ENCODE measurements at regions not wholly inside any gene's neighbourhood (a gene's known extent, or its start where the extent isn't known, plus 50 kb on each side); places are given as distances from the start of the nearest gene placed in this dataset.

- Histone ChIP-seq H3K27me3 (no peaks in the 10 kb centered on the region), H3K4me3 (no peak overlapping the region), H3K36me3 (no peaks in the 10 kb centered on the region), H3K9me3 (no peaks in the 10 kb centered on the region), H3K4me1 (no peaks in the 10 kb centered on the region), H3K27ac (no peak overlapping the region)
- TF ChIP-seq CTCF (IDR thresholded peaks at IDR 0.05) = no peak
- no peak for TF ChIP-seq POLR2AphosphoS5 (IDR thresholded peaks at IDR 0.05)
- no peak for TF ChIP-seq EP300 (IDR thresholded peaks at IDR 0.05)
- no peak for TF ChIP-seq POLR2A (IDR thresholded peaks at IDR 0.05)
- DNase-seq = peak in 1 of 2 donors; percentile 20
- WGBS, 5 donors = 54 to 74% (median 61%) methylated on average over 1 of the region's 1 CpG
- intact Hi-C loops (cut with DNase I; ENCODE audit: low total_unique reads) = no loop called here
These were observed 55.1 kb upstream of the SLC25A26 start for GRCh38 chr3:66165660-66166059.

GRCh38 chr3:66164155-66164554 is 56.6 kb upstream of the SLC25A26 start:
- Histone ChIP-seq H3K9me3 (no peaks in the 10 kb centered on the region), H3K27me3 (no peaks in the 10 kb centered on the region), H3K4me3 (no peak overlapping the region), H3K27ac (no peak overlapping the region), H3K4me1 (peaks cover 0 to 4% (median 0%) of the 10 kb centered on the region in 4 donors), H3K36me3 (no peaks in the 10 kb centered on the region)
- intact Hi-C loops (cut with DNase I; ENCODE audit: low total_unique reads) = no loop called here
- no peak for TF ChIP-seq EP300 (IDR thresholded peaks at IDR 0.05)
- no peak for TF ChIP-seq CTCF (IDR thresholded peaks at IDR 0.05)
- TF ChIP-seq POLR2A (IDR thresholded peaks at IDR 0.05) = no peak
- TF ChIP-seq POLR2AphosphoS5 (IDR thresholded peaks at IDR 0.05) = no peak
- no peak for DNase-seq

GRCh38 chr3:66163222-66163621 is 57.6 kb upstream of the SLC25A26 start:
- H3K27ac ChIP-seq = no peak overlapping the region
- DNase-seq = no peak
- H3K9me3 ChIP-seq = no peaks in the 10 kb centered on the region
- WGBS, 5 donors = 85 to 89% (median 86%) methylated on average over 5 of the region's 5 CpGs
- intact Hi-C loops (cut with DNase I; ENCODE audit: low total_unique reads) = no loop called here
- no peak overlapping the region for H3K4me3 ChIP-seq
- H3K27me3 ChIP-seq = no peaks in the 10 kb centered on the region
- H3K36me3 ChIP-seq = no peaks in the 10 kb centered on the region
- peaks cover 0 to 5% (median 2%) of the 10 kb centered on the region in 4 donors for H3K4me1 ChIP-seq
- TF ChIP-seq EP300 (IDR thresholded peaks at IDR 0.05) = no peak
- no peak for TF ChIP-seq POLR2AphosphoS5 (IDR thresholded peaks at IDR 0.05)

GRCh38 chr3:66162766-66163165 is 58.0 kb upstream of the SLC25A26 start:
- peaks cover 0 to 5% (median 2%) of the 10 kb centered on the region in 4 donors for H3K4me1 ChIP-seq
- no peaks in the 10 kb centered on the region for H3K36me3 ChIP-seq
- TF ChIP-seq EP300 (IDR thresholded peaks at IDR 0.05) (no peak), POLR2A (IDR thresholded peaks at IDR 0.05) (no peak), CTCF (IDR thresholded peaks at IDR 0.05) (no peak), POLR2AphosphoS5 (IDR thresholded peaks at IDR 0.05) (no peak)
- WGBS, 5 donors = 77 to 94% (median 88%) methylated on average over 3 of the region's 3 CpGs
- H3K9me3 ChIP-seq = no peaks in the 10 kb centered on the region
- DNase-seq = no peak
- intact Hi-C loops (cut with DNase I; ENCODE audit: low total_unique reads) = no loop called here
- H3K4me3 ChIP-seq = no peak overlapping the region
- no peaks in the 10 kb centered on the region for H3K27me3 ChIP-seq
- no peak overlapping the region for H3K27ac ChIP-seq

GRCh38 chr3:66158933-66159683 is 61.7 kb upstream of the SLC25A26 start:
- DNase-seq = peak in 1 of 2 donors; percentile 25
- no peak for TF ChIP-seq EP300 (IDR thresholded peaks at IDR 0.05)
- no peak for TF ChIP-seq POLR2A (IDR thresholded peaks at IDR 0.05)
- no peak for TF ChIP-seq CTCF (IDR thresholded peaks at IDR 0.05)
- no peak for TF ChIP-seq POLR2AphosphoS5 (IDR thresholded peaks at IDR 0.05)
- no peaks in the 10 kb centered on the region for H3K9me3 ChIP-seq
- no peak overlapping the region for H3K4me3 ChIP-seq
- intact Hi-C loops (cut with DNase I; ENCODE audit: low total_unique reads) = no loop called here
- no peaks in the 10 kb centered on the region for H3K27me3 ChIP-seq
- no peaks in the 10 kb centered on the region for H3K36me3 ChIP-seq
- H3K27ac ChIP-seq = no peak overlapping the region
- 33 to 69% (median 57%) methylated on average over 5 of the region's 5 CpGs for WGBS, 5 donors
- H3K4me1 ChIP-seq = peaks cover 0 to 11% (median 7%) of the 10 kb centered on the region in 4 donors

All from stomach (tissue), 8 donors.